Esophagus muscularis mucosa (tissue), 4 donors: ENCODE measurements at regions not wholly inside any gene's neighbourhood (a gene's known extent, or its start where the extent isn't known, plus 50 kb on each side); places are given as distances from the start of the nearest gene placed in this dataset.

ENCODE experiments used
- EP300 ChIP-seq: sonication (generic); formaldehyde crosslinking; IDR thresholded peaks from one replicate; pipeline ENCODE4 v1.6.1; 2017; ENCODE audit warnings: antibody characterized with exemption
- POLR2A ChIP-seq: fragments of 450-650 bp; IDR thresholded peaks from one replicate; pipeline ENCODE4 v1.6.1; 2017; ENCODE audit warnings: antibody characterized with exemption, moderate library complexity, mild to moderate bottlenecking, low read depth
- POLR2AphosphoS5 ChIP-seq, 2 donors: sonication (generic); formaldehyde crosslinking; IDR thresholded peaks; one replicate each; pipeline ENCODE4 v1.6.1; 2017; ENCODE audit warnings: antibody characterized with exemption in 2 of 2
- TF ChIP-seq, protein P1 (sequence below), 3 experiments: fragments of 200-600 bp in 2 of 3; fragments of 450-650 bp in 1 of 3; sonication (generic) in 2 of 3; IDR thresholded peaks; one replicate each; pipeline ENCODE4 v1.5.1; 2017 to 2019; ENCODE audit warnings: antibody characterized with exemption in 3 of 3, mild to moderate bottlenecking in 2 of 3, moderate library complexity in 1 of 3

DNA sequence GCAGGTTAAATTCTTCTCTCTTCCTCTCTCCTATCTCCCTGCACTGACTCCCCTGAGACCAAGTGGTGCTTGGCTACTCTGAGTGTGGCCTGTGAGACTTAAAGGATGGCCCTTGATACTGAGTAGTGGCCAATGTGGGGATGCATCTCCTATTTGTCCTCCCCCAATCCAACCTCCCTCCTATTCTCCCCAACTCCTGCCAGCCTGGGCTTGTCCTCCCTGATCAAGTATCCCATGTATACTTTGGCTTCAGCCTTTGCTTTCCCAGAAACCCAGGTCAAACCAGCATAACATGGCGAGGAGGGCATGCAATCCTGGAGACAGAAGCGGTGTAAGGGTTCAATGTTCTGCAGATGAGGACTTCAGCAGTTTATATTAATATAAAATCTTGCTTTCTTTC, 77.9 kb upstream of the GRB10 start:
- TF ChIP-seq, protein P1, sequence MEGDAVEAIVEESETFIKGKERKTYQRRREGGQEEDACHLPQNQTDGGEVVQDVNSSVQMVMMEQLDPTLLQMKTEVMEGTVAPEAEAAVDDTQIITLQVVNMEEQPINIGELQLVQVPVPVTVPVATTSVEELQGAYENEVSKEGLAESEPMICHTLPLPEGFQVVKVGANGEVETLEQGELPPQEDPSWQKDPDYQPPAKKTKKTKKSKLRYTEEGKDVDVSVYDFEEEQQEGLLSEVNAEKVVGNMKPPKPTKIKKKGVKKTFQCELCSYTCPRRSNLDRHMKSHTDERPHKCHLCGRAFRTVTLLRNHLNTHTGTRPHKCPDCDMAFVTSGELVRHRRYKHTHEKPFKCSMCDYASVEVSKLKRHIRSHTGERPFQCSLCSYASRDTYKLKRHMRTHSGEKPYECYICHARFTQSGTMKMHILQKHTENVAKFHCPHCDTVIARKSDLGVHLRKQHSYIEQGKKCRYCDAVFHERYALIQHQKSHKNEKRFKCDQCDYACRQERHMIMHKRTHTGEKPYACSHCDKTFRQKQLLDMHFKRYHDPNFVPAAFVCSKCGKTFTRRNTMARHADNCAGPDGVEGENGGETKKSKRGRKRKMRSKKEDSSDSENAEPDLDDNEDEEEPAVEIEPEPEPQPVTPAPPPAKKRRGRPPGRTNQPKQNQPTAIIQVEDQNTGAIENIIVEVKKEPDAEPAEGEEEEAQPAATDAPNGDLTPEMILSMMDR (IDR thresholded peaks at IDR 0.05), result no peak
- TF ChIP-seq POLR2AphosphoS5 (IDR thresholded peaks at IDR 0.05) (no peak), POLR2A (no peak), EP300 (no peak)
